Epithelial cell of proximal tubule (primary cell): ENCODE measurements at regions not wholly inside any gene's neighbourhood (a gene's known extent, or its start where the extent isn't known, plus 50 kb on each side); places are given as distances from the start of the nearest gene placed in this dataset.

Experiments used
- DNase-seq: peaks from one replicate; pipeline ENCODE4 v3.0.0-alpha.2; 2011; ENCODE audit warnings: low read depth
- H3K4me3 ChIP-seq: 2 replicates; pipeline ENCODE4 v1.5.1; 2011; ENCODE audit warnings: low read depth, mild to moderate bottlenecking, low read length
- TF ChIP-seq, protein P1 (sequence below): conservative IDR thresholded peaks from 2 replicates; pipeline ENCODE4 v1.5.1; 2012; ENCODE audit warnings: low read depth, mild to moderate bottlenecking, low read length

- DNase-seq = no peak
- TF ChIP-seq, protein P1, sequence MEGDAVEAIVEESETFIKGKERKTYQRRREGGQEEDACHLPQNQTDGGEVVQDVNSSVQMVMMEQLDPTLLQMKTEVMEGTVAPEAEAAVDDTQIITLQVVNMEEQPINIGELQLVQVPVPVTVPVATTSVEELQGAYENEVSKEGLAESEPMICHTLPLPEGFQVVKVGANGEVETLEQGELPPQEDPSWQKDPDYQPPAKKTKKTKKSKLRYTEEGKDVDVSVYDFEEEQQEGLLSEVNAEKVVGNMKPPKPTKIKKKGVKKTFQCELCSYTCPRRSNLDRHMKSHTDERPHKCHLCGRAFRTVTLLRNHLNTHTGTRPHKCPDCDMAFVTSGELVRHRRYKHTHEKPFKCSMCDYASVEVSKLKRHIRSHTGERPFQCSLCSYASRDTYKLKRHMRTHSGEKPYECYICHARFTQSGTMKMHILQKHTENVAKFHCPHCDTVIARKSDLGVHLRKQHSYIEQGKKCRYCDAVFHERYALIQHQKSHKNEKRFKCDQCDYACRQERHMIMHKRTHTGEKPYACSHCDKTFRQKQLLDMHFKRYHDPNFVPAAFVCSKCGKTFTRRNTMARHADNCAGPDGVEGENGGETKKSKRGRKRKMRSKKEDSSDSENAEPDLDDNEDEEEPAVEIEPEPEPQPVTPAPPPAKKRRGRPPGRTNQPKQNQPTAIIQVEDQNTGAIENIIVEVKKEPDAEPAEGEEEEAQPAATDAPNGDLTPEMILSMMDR = no peak
- no peak overlapping the region for H3K4me3 ChIP-seq
These were observed 717.4 kb upstream of the CITED2 start for GRCh38 chr6:140091895-140092294.

- TF ChIP-seq, protein P1 = no peak
- no peak for DNase-seq
- H3K4me3 ChIP-seq = no peak overlapping the region
These were observed 716.4 kb upstream of the CITED2 start for GRCh38 chr6:140090871-140091270.

DNA sequence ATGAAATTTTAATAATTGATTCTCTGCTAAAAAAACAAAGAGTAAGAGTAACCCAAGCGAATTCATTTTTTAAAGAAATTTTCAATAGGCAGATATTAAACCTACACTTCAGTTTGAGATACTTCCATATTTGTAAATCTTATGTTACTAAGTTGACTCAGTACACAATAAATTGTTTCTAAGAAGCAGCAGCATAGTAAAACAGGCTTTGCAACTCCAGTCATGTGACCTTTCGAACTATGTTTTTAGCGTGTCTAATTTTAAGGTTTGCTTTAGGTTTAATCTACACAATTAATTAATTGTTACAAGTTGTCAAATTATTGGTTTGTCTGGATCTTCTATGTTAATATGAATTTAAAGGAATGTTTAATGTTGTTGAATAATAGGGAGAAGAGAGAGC lies 708.9 kb upstream of the CITED2 start:
- no peak for DNase-seq
- no peak overlapping the region for H3K4me3 ChIP-seq
- TF ChIP-seq, protein P1 = no peak

DNA sequence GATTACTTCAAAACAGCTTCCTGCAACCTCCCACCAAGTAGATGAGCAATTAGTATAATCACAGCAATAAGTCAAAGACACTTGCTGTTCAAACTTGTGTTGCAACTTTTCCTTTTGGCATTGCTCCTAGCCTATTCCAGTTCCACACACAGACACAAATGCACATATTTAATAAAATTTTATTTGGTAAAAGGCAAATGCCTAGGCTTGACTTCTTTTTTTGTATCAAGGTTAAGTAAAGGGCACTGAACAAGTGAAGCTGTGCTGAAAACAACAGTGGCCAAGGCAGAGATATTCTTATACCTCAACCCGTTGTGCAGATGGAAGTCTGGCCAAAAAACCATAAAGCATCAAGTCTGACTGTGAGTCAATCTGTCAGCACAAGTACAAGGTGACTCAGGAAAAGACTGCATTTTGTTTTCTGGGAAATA lies 708.4 kb upstream of the CITED2 start:
- TF ChIP-seq, protein P1 = no peak
- H3K4me3 ChIP-seq = no peak overlapping the region
- DNase-seq = no peak

DNA sequence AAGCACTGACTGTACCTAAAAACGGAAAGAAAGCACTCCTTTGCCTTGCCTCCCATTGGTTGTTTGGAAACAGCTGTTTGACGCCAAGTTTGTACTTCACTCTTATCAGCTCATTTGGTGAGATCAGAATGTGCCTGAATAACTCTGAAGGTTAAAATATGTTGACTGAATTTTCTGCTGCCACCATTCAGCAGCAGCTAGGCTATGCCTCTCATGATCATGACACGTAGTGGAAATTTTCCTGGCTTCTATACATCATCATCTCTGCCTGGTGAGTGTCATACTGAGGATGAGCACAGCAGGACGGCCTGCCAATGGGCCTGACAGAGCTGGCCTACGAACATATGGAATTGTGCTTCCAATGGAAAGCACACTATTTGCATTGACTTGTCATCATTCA lies 704.9 kb upstream of the CITED2 start:
- DNase-seq = no peak
- TF ChIP-seq, protein P1 = no peak

DNA sequence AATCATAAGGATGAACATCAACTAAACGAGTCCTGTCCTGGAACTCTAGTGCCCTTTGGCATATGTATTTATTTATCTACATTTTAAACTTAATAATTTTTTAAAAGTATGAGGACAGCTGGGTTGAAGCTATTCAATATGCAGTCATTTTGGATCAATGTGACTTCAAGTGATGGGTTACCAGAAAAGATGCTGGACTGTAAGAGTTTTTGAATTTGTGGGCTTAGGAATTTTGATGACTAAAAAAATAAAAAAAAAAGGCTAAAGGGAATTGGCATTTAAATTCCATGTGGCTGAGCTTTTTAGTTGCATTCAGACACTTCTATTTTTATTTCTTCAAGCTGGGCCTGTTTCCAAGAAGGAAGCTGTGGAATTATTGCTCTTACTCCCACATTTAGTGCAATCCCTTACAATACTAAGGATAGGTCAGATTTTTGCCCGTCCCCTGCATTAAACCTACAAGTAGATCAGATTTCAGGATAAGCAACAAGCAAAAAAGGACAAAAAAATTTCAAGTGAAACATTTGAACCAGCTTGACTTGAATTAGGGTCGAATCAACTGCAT lies 704.2 kb upstream of the CITED2 start:
- TF ChIP-seq, protein P1 = no peak
- no peak for DNase-seq
- H3K4me3 ChIP-seq = no peak overlapping the region

More for the DNA sequence above, 704.9 kb upstream of the CITED2 start:
- no peak overlapping the region for H3K4me3 ChIP-seq

DNA sequence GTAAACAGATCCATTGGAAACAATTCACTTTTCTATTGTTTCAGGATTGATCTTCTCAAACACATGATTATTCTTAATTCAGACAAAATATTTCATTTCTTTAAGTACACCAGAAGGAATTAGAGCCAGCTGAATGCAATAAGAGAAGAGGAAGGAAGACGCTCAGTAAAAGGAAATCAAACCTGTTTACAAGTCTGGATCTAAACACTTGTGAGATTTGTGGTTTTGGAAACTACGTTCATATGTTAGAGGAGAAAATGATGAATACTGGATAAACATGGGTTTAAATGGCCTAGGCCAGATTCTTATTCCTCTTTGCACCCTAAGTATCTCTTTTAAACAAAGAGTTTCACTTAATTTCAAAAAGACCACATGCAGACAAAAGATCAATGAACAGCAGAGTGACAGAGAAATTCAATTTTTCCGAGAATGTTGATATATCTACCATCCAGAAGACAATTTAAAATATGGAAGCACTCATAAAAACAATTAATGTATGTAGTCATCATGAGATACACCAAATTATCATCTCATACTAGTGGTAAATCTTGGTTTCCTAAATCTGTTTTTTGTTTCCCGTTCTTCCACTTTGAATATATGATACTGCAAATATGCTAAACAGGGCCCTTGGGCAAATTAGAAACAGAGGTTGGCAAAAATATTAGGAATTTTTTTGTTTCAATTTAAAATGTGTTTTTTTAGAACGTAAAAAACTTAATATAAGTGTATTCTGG lies 703.5 kb upstream of the CITED2 start:
- H3K4me3 ChIP-seq = no peak overlapping the region
- no peak for DNase-seq
- TF ChIP-seq, protein P1 = no peak
